ENCODE measurements at regions not wholly inside any gene's neighbourhood (a gene's known extent, or its start where the extent isn't known, plus 50 kb on each side); places are given as distances from the start of the nearest gene placed in this dataset.

GRCh38 chr1:89451011-89451410 is 73.6 kb upstream of the LRRC8B start:
- H3K4me2 ChIP-seq = no peak overlapping the region
- DNase-seq (ENCODE audit: low read depth in 1 of 2, low spot score in 1 of 2) = no peak
- CTCF ChIA-PET = interaction anchor here (1.2 to 1.6 kb wide), 2 partner anchors 93 to 467 kb away, joined by 5 read pairs; no protein-coding TSS in a partner anchor
- no peak overlapping the region for H3K4me3 ChIP-seq
- no peak overlapping the region for H3K27ac ChIP-seq
- no peak for ATAC-seq
- H3K9me3 ChIP-seq = no peaks in the 10 kb centered on the region
- 10% methylated on average over 2 of the region's 2 CpGs for WGBS (ENCODE audit: missing lambda C conversion rate)
- FAIRE-seq = no peak
- POLR2A ChIA-PET = no interaction called here
- no peaks in the 10 kb centered on the region for H3K4me1 ChIP-seq
- TF ChIP-seq E2F6 (IDR thresholded peaks at IDR 0.05; ENCODE audit: borderline replicate concordance, low read depth) = no peak
- no peak for TF ChIP-seq HES2 (IDR thresholded peaks at IDR 0.05)
- TF ChIP-seq, protein P1, sequence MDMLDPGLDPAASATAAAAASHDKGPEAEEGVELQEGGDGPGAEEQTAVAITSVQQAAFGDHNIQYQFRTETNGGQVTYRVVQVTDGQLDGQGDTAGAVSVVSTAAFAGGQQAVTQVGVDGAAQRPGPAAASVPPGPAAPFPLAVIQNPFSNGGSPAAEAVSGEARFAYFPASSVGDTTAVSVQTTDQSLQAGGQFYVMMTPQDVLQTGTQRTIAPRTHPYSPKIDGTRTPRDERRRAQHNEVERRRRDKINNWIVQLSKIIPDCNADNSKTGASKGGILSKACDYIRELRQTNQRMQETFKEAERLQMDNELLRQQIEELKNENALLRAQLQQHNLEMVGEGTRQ (IDR thresholded peaks at IDR 0.05) = no peak
- no peak for TF ChIP-seq HOXA7 (CRISPR knock-in tag; IDR thresholded peaks at IDR 0.05)
- TF ChIP-seq RCOR1 (IDR thresholded peaks at IDR 0.05; ENCODE audit: low read depth, low read length) = no peak
- no peak for TF ChIP-seq EHMT2 (IDR thresholded peaks at IDR 0.05; ENCODE audit: low read depth)
- no peak for TF ChIP-seq NPAS2 (CRISPR knock-in tag; IDR thresholded peaks at IDR 0.05; ENCODE audit: borderline replicate concordance)
- no peak for TF ChIP-seq EHF (CRISPR knock-in tag; IDR thresholded peaks at IDR 0.05)
- no peak for TF ChIP-seq FOSL2 (IDR thresholded peaks at IDR 0.05)
- no peak for TF ChIP-seq FOSL2 (CRISPR knock-in tag; IDR thresholded peaks at IDR 0.05)
- no peak for TF ChIP-seq PBX3 (IDR thresholded peaks at IDR 0.05)
- no peak for TF ChIP-seq HDAC2 (IDR thresholded peaks at IDR 0.05)
- no peak for TF ChIP-seq KDM1A (IDR thresholded peaks at IDR 0.05; ENCODE audit: low read depth)

GRCh38 chr1:89453123-89453972 is 71.3 kb upstream of the LRRC8B start:
- no peak for FAIRE-seq

More at GRCh38 chr1:89453123-89453972, 71.3 kb upstream of the LRRC8B start:
- TF ChIP-seq PBX3 (IDR thresholded peaks at IDR 0.05) (no peak), HDAC2 (IDR thresholded peaks at IDR 0.05) (no peak), BCL3 (IDR thresholded peaks at IDR 0.05) (no peak), ZC3H11A (IDR thresholded peaks at IDR 0.05) (no peak), TFCP2L1 (CRISPR knock-in tag; IDR thresholded peaks at IDR 0.05) (no peak), FOXS1 (CRISPR knock-in tag; IDR thresholded peaks at IDR 0.05) (no peak), SREBF2 (IDR thresholded peaks at IDR 0.05) (no peak), FOSL2 (IDR thresholded peaks at IDR 0.05) (no peak), FOSL2 (CRISPR knock-in tag; IDR thresholded peaks at IDR 0.05) (no peak), NR3C1 (IDR thresholded peaks at IDR 0.05) (no peak), NPAS2 (CRISPR knock-in tag; IDR thresholded peaks at IDR 0.05; ENCODE audit: borderline replicate concordance) (no peak), RCOR1 (IDR thresholded peaks at IDR 0.05; ENCODE audit: low read depth, low read length) (no peak), CEBPB (IDR thresholded peaks at IDR 0.05) (no peak), HEYL (CRISPR knock-in tag; IDR thresholded peaks at IDR 0.05) (no peak), BHLHE40 (IDR thresholded peaks at IDR 0.05; ENCODE audit: low read depth, low read length) (no peak), MYC (IDR thresholded peaks at IDR 0.05; ENCODE audit: borderline replicate concordance, low read length) (no peak), EHMT2 (IDR thresholded peaks at IDR 0.05; ENCODE audit: low read depth) (no peak), HOXB13 (CRISPR knock-in tag; IDR thresholded peaks at IDR 0.05; ENCODE audit: low read depth) (no peak), EP300 (IDR thresholded peaks at IDR 0.05) (no peak)
- ChIA-PET CTCF (interaction anchor here (1.1 to 3.0 kb wide), 4 partner anchors 9 to 480 kb away, joined by 3 to 13 read pairs (median 8); no protein-coding TSS in a partner anchor), POLR2A (no interaction called here)
- no peak overlapping the region for H3K4me2 ChIP-seq
- ATAC-seq = no peak
- H3K27ac ChIP-seq = no peak overlapping the region
- WGBS (ENCODE audit: missing lambda C conversion rate) = 69% methylated on average over 8 of the region's 9 CpGs
- no peak overlapping the region for H3K4me3 ChIP-seq
- H3K4me1 ChIP-seq = no peaks in the 10 kb centered on the region
- no peaks in the 10 kb centered on the region for H3K9me3 ChIP-seq
- DNase-seq (ENCODE audit: low read depth in 1 of 2, low spot score in 1 of 2) = no peak
